GM23338 (cell line): ENCODE measurements at regions not wholly inside any gene's neighbourhood (a gene's known extent, or its start where the extent isn't known, plus 50 kb on each side); places are given as distances from the start of the nearest gene placed in this dataset.

Experiments
- ATAC-seq: fragments of 200-7000 bp; cut with Tn5 transposase; 3 replicates; pipeline ENCODE4 v1.9.1; 2020
- DNase-seq: peaks from one replicate; pipeline ENCODE4 v3.0.0-alpha.2; 2015; ENCODE audit warnings: low spot score
- H2AFZ ChIP-seq: fragments of 200-600 bp; sonication (generic); 2 replicates; pipeline ENCODE4 v1.8.0; 2016; ENCODE audit warnings: antibody characterized with exemption, mild to moderate bottlenecking, moderate library complexity
- H3F3A ChIP-seq: fragments of 200-600 bp; sonication (generic); replicated peaks from 2 replicates; pipeline ENCODE4 v1.8.0; 2017; ENCODE audit warnings: antibody characterized with exemption, mixed run types, low read depth
- H3K27ac ChIP-seq: fragments of 200-600 bp; sonication (generic); 2 replicates; pipeline ENCODE4 v1.6.1; 2016; ENCODE audit warnings: low read depth
- H3K27me3 ChIP-seq: fragments of 200-600 bp; sonication (generic); 2 replicates; pipeline ENCODE4 v1.8.0; 2016; ENCODE audit warnings: mild to moderate bottlenecking, mixed run types, moderate library complexity; ENCODE audit not compliant: insufficient read depth
- H3K36me3 ChIP-seq: fragments of 200-600 bp; sonication (generic); 2 replicates; pipeline ENCODE4 v1.8.0; 2016; ENCODE audit warnings: mild to moderate bottlenecking; ENCODE audit not compliant: insufficient read depth
- H3K4me1 ChIP-seq: fragments of 200-600 bp; sonication (generic); 2 replicates; pipeline ENCODE4 v1.8.0; 2016; ENCODE audit warnings: mild to moderate bottlenecking, moderate library complexity; ENCODE audit not compliant: insufficient read depth
- H3K4me2 ChIP-seq: fragments of 200-600 bp; sonication (generic); 2 replicates; pipeline ENCODE4 v1.7.1; 2017; ENCODE audit warnings: mixed run types
- H3K4me3 ChIP-seq: fragments of 200-600 bp; sonication (generic); 2 replicates; pipeline ENCODE4 v1.6.1; 2016; ENCODE audit warnings: mixed run types
- H3K79me2 ChIP-seq: fragments of 200-600 bp; sonication (generic); replicated peaks from 2 replicates; pipeline ENCODE4 v1.8.0; 2017; ENCODE audit warnings: mild to moderate bottlenecking; ENCODE audit not compliant: insufficient read depth
- H3K9me2 ChIP-seq: fragments of 200-600 bp; sonication (generic); 2 replicates; pipeline ENCODE4 v1.8.0; 2017; ENCODE audit not compliant: insufficient read depth
- H4K20me1 ChIP-seq: fragments of 200-600 bp; sonication (generic); replicated peaks from 2 replicates; pipeline ENCODE4 v1.8.0; 2017; ENCODE audit warnings: mild to moderate bottlenecking; ENCODE audit not compliant: insufficient read depth
- H3K27ac Mint-ChIP-seq: 2 replicates; pipeline ENCODE4 v1.8.0; 2020; ENCODE audit warnings: inconsistent platforms, mild to moderate bottlenecking, moderate library complexity, mixed read lengths
- H3K27me3 Mint-ChIP-seq: 3 replicates; pipeline ENCODE4 v1.8.0; 2022; ENCODE audit warnings: low read depth, mild to moderate bottlenecking, moderate library complexity, mixed read lengths, inconsistent platforms; ENCODE audit not compliant: insufficient read depth, poor library complexity
- H3K36me3 Mint-ChIP-seq: 3 replicates; pipeline ENCODE4 v1.8.0; 2021; ENCODE audit warnings: low read depth, mild to moderate bottlenecking, inconsistent platforms, moderate library complexity, mixed read lengths
- H3K4me1 Mint-ChIP-seq: 3 replicates; pipeline ENCODE4 v1.8.0; 2020; ENCODE audit warnings: mild to moderate bottlenecking, inconsistent platforms, mixed read lengths
- H3K4me3 Mint-ChIP-seq: 3 replicates; pipeline ENCODE4 v1.8.0; 2021; ENCODE audit warnings: moderate library complexity, mild to moderate bottlenecking, inconsistent platforms, mixed read lengths
- H3K9me3 Mint-ChIP-seq: 3 replicates; pipeline ENCODE4 v1.8.0; 2020; ENCODE audit warnings: moderate library complexity, mild to moderate bottlenecking, inconsistent platforms, mixed read lengths
- CREB1 ChIP-seq: fragments of 250-450 bp; sonication (Bioruptor Pico); IDR thresholded peaks from 2 replicates; pipeline ENCODE4 v1.5.0; 2020; ENCODE audit warnings: low read depth, mild to moderate bottlenecking, moderate library complexity
- ETS1 ChIP-seq: IDR thresholded peaks from 2 replicates; pipeline ENCODE4 v1.6.1; 2016; ENCODE audit warnings: antibody characterized with exemption
- REST ChIP-seq: IDR thresholded peaks from one replicate; pipeline ENCODE4 v1.6.1; 2018; ENCODE audit warnings: antibody characterized with exemption; ENCODE audit not compliant: unreplicated experiment
- STAT1 ChIP-seq: IDR thresholded peaks from one replicate; pipeline ENCODE4 v1.6.1; 2016; ENCODE audit warnings: antibody characterized with exemption; ENCODE audit not compliant: unreplicated experiment
- ZNF331 ChIP-seq: fragments of 250-450 bp; sonication (Bioruptor Pico); IDR thresholded peaks from 2 replicates; pipeline ENCODE4 v1.5.0; 2020; ENCODE audit warnings: low read depth, mild to moderate bottlenecking, moderate library complexity

- no peak for TF ChIP-seq REST
Observed at GRCh38 chr1:82230667-82231066, 429.9 kb downstream of the ADGRL2 start (continued).

- H3K36me3 Mint-ChIP-seq = no peaks in the 10 kb centered on the region
- no peak overlapping the region for H3K4me3 Mint-ChIP-seq
- H3K9me2 ChIP-seq = no peaks in the 10 kb centered on the region; the same call in 1 of the 2 replicates
- no peaks in the 10 kb centered on the region for H3K4me1 ChIP-seq
- H3K27me3 ChIP-seq = no peaks in the 10 kb centered on the region
- no peak for TF ChIP-seq CREB1 (CRISPR knock-in tag)
- no peak for TF ChIP-seq STAT1
- no peak for TF ChIP-seq REST
- TF ChIP-seq ETS1 = no peak
- no peak for TF ChIP-seq ZNF331 (CRISPR knock-in tag)
- no peak for ATAC-seq
- no peak for DNase-seq
- no peaks in the 10 kb centered on the region for H3K9me3 Mint-ChIP-seq
- H4K20me1 ChIP-seq = no peaks in the 10 kb centered on the region
- no peaks in the 10 kb centered on the region for H3K79me2 ChIP-seq
- no peak overlapping the region for H3K27ac ChIP-seq
- H3K27ac Mint-ChIP-seq = no peak overlapping the region
- H3F3A ChIP-seq = no peaks in the 10 kb centered on the region
- no peak overlapping the region for H3K4me2 ChIP-seq
- H3K4me1 Mint-ChIP-seq = peaks cover 2% of the 10 kb centered on the region; the same call in 2 of the 3 replicates
- no peaks in the 10 kb centered on the region for H3K36me3 ChIP-seq
- H2AFZ ChIP-seq = peak overlapping the region; percentile 75; the same call in 1 of the 2 replicates
- no peak overlapping the region for H3K4me3 ChIP-seq
- H3K27me3 Mint-ChIP-seq = peaks cover 6% of the 10 kb centered on the region
Observed at GRCh38 chr1:82227306-82228095, 426.8 kb downstream of the ADGRL2 start.
